Body of pancreas (tissue), 4 donors: ENCODE measurements at regions not wholly inside any gene's neighbourhood (a gene's known extent, or its start where the extent isn't known, plus 50 kb on each side); places are given as distances from the start of the nearest gene placed in this dataset.

Experiments used
- CTCF ChIP-seq, 7 experiments: fragments of 450-650 bp in 4 of 7; fragments of 200-600 bp in 3 of 7; sonication (generic) in 3 of 7; IDR thresholded peaks; one replicate each; pipeline ENCODE4 v1.5.1; 2016 to 2019; ENCODE audit warnings: antibody characterized with exemption in 7 of 7
- POLR2A ChIP-seq, 3 donors: fragments of 450-650 bp; IDR thresholded peaks; one replicate each; pipeline ENCODE4 v1.6.1; 2016; ENCODE audit warnings: antibody characterized with exemption in 3 of 3, mild to moderate bottlenecking in 2 of 3

GRCh38 chr2:136290326-136290725 is 172.4 kb upstream of the CXCR4 start:
- TF ChIP-seq CTCF (IDR thresholded peaks at IDR 0.05) (no peak), POLR2A (IDR thresholded peaks at IDR 0.05) (no peak)
